ENCODE measurements at regions not wholly inside any gene's neighbourhood (a gene's known extent, or its start where the extent isn't known, plus 50 kb on each side); places are given as distances from the start of the nearest gene placed in this dataset.

DNA sequence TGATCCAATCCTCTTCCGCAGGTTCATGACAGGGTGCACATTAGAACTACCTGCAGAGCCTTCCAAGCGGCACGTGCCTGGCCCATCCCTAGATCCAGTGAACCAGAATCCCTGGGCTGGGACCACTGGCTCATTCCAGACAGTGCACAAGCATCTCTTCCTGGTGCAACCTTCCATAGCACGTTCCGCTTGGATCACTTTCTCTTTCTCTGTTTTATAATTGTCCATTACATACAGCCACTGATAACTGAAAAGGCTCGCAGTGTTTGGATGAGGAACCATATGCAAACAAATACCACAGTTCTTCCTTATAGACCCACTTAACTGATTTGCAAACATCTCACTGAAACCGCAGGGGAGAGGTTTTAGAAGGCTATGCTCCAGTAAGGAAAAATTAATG lies 59.6 kb upstream of the DDR1 start:
- POLR2A ChIA-PET: interaction anchor here (0.7 to 1.4 kb wide), 2 partner anchors 10 kb away, joined by 3 to 5 read pairs; no protein-coding TSS in a partner anchor
- ATAC-seq: no peak
- H2AFZ ChIP-seq (ENCODE audit: low read depth, low read length): peak overlapping the region; percentile 29; the same call in 1 of the 2 replicates
- H3K4me2 ChIP-seq (ENCODE audit: insufficient read depth, low read length): no peak overlapping the region
- H3K4me3 ChIP-seq: no peak overlapping the region
- H3K27me3 ChIP-seq (ENCODE audit: control insufficient read depth in 2 of 2, insufficient read depth in 2 of 2, low read length in 2 of 2): no peaks in the 10 kb centered on the region
- intact Hi-C loops (cut with micrococcal nuclease): loop anchor here (5.0 kb wide), 4 partner anchors 42 to 342 kb away; partner anchors contain the start of genes FLOT1, IER3, MRPS18B and PPP1R10
- no peaks in the 10 kb centered on the region for H3K79me2 ChIP-seq (ENCODE audit: control insufficient read depth, insufficient read depth, low read length)
- no peaks in the 10 kb centered on the region for H4K20me1 ChIP-seq (replicated peaks; ENCODE audit: control insufficient read depth, insufficient read depth, low read length)
- 69% methylated on average over 7 of the region's 7 CpGs for WGBS (ENCODE audit: insufficient coverage, low coverage, missing lambda C conversion rate)
- H3K36me3 ChIP-seq (ENCODE audit: control insufficient read depth, insufficient read depth, low read length): no peaks in the 10 kb centered on the region
- no peaks in the 10 kb centered on the region for H3K9me3 ChIP-seq (replicated peaks; ENCODE audit: control insufficient read depth, insufficient read depth, low read depth, low read length)
- H3K4me1 ChIP-seq (replicated peaks in 1 of 2; ENCODE audit: control insufficient read depth in 2 of 2, insufficient read depth in 2 of 2, low read length in 2 of 2): peaks cover 18 to 40% of the 10 kb centered on the region in 2 experiments
- H3K27ac ChIP-seq (ENCODE audit: extremely low read depth, low read depth, low read length): no peak overlapping the region
- in situ Hi-C loops (cut with MboI): loop anchor here (5.0 kb wide), 1 partner anchor 253 kb away; no protein-coding TSS in a partner anchor
- FAIRE-seq: no peak
- no TSS peak for BruUV-seq (replicated peaks)
- DNase-seq (ENCODE audit: extremely low read depth in 1 of 4, low spot score in 3 of 4): no peak
- no peaks in the 10 kb centered on the region for H3K9me1 ChIP-seq (ENCODE audit: control insufficient read depth, insufficient read depth, low read length)
- no peak overlapping the region for H3K9ac ChIP-seq (ENCODE audit: insufficient read depth in 1 of 2, low read depth in 2 of 2, low read length in 2 of 2)
- CTCF ChIA-PET (ENCODE audit: low intra/inter-chr PET ratio): no interaction called here
- no peak for TF ChIP-seq ZKSCAN3 (CRISPR knock-in tag; IDR thresholded peaks at IDR 0.05)
- TF ChIP-seq, protein P1, sequence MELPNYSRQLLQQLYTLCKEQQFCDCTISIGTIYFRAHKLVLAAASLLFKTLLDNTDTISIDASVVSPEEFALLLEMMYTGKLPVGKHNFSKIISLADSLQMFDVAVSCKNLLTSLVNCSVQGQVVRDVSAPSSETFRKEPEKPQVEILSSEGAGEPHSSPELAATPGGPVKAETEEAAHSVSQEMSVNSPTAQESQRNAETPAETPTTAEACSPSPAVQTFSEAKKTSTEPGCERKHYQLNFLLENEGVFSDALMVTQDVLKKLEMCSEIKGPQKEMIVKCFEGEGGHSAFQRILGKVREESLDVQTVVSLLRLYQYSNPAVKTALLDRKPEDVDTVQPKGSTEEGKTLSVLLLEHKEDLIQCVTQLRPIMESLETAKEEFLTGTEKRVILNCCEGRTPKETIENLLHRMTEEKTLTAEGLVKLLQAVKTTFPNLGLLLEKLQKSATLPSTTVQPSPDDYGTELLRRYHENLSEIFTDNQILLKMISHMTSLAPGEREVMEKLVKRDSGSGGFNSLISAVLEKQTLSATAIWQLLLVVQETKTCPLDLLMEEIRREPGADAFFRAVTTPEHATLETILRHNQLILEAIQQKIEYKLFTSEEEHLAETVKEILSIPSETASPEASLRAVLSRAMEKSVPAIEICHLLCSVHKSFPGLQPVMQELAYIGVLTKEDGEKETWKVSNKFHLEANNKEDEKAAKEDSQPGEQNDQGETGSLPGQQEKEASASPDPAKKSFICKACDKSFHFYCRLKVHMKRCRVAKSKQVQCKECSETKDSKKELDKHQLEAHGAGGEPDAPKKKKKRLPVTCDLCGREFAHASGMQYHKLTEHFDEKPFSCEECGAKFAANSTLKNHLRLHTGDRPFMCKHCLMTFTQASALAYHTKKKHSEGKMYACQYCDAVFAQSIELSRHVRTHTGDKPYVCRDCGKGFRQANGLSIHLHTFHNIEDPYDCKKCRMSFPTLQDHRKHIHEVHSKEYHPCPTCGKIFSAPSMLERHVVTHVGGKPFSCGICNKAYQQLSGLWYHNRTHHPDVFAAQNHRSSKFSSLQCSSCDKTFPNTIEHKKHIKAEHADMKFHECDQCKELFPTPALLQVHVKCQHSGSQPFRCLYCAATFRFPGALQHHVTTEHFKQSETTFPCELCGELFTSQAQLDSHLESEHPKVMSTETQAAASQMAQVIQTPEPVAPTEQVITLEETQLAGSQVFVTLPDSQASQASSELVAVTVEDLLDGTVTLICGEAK (IDR thresholded peaks at IDR 0.05): no peak
- TF ChIP-seq, protein P1 (CRISPR knock-in tag; IDR thresholded peaks at IDR 0.05): no peak
- TF ChIP-seq, protein P2, sequence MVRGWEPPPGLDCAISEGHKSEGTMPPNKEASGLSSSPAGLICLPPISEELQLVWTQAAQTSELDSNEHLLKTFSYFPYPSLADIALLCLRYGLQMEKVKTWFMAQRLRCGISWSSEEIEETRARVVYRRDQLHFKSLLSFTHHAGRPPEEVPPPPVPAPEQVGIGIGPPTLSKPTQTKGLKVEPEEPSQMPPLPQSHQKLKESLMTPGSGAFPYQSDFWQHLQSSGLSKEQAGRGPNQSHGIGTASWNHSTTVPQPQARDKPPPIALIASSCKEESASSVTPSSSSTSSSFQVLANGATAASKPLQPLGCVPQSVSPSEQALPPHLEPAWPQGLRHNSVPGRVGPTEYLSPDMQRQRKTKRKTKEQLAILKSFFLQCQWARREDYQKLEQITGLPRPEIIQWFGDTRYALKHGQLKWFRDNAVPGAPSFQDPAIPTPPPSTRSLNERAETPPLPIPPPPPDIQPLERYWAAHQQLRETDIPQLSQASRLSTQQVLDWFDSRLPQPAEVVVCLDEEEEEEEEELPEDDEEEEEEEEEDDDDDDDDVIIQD (CRISPR knock-in tag; IDR thresholded peaks at IDR 0.05): 0 out of 2 replicates have a peak, but pooled peaks have one; percentile 27
- TF ChIP-seq NELFE (IDR thresholded peaks at IDR 0.05; ENCODE audit: insufficient read depth, insufficient read length): no peak
- TF ChIP-seq, protein P3, sequence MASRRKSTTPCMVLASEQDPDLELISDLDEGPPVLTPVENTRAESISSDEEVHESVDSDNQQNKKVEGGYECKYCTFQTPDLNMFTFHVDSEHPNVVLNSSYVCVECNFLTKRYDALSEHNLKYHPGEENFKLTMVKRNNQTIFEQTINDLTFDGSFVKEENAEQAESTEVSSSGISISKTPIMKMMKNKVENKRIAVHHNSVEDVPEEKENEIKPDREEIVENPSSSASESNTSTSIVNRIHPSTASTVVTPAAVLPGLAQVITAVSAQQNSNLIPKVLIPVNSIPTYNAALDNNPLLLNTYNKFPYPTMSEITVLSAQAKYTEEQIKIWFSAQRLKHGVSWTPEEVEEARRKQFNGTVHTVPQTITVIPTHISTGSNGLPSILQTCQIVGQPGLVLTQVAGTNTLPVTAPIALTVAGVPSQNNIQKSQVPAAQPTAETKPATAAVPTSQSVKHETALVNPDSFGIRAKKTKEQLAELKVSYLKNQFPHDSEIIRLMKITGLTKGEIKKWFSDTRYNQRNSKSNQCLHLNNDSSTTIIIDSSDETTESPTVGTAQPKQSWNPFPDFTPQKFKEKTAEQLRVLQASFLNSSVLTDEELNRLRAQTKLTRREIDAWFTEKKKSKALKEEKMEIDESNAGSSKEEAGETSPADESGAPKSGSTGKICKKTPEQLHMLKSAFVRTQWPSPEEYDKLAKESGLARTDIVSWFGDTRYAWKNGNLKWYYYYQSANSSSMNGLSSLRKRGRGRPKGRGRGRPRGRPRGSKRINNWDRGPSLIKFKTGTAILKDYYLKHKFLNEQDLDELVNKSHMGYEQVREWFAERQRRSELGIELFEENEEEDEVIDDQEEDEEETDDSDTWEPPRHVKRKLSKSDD (conservative IDR thresholded peaks at IDR 0.05; ENCODE audit: low read length): no peak
- no peak for TF ChIP-seq SP1 (CRISPR knock-in tag; IDR thresholded peaks at IDR 0.05)
- TF ChIP-seq ZFPM2 (CRISPR knock-in tag; IDR thresholded peaks at IDR 0.05): no peak
- no peak for TF ChIP-seq ETV5 (CRISPR knock-in tag; IDR thresholded peaks at IDR 0.05; ENCODE audit: low read depth)
- no peak for TF ChIP-seq MCM2 (IDR thresholded peaks at IDR 0.05; ENCODE audit: low read depth)

All from K562 (cell line).